Hypothalamus (tissue), 51 donors: ENCODE measurements at regions not wholly inside any gene's neighbourhood (a gene's known extent, or its start where the extent isn't known, plus 50 kb on each side); places are given as distances from the start of the nearest gene placed in this dataset.
"Not testable (repeated sequence)": the region's sequence is repeated elsewhere in the genome, so short reads cannot be mapped to it uniquely, and the experiment has no call there.

Experiments used
- DNase-seq, 51 donors: peaks; one replicate each; lab custom pipeline; 2025; lab: John Stamatoyannopoulos, UW

GRCh38 chr4:86521373-86521969 lies 72.6 kb upstream of the PTPN13 start:
- no peak for DNase-seq

- DNase-seq, result no peak
Measured at GRCh38 chr4:86522349-86522748, 71.8 kb upstream of the PTPN13 start.

- DNase-seq, result no peak
Measured at GRCh38 chr4:86523333-86523732, 70.8 kb upstream of the PTPN13 start.

- not testable (repeated sequence) for DNase-seq
Measured at GRCh38 chr4:86527713-86528112, 66.4 kb upstream of the PTPN13 start.

GRCh38 chr4:86529436-86529835 lies 64.7 kb upstream of the PTPN13 start:
- no peak for DNase-seq

- no peak for DNase-seq
Measured at GRCh38 chr4:86530183-86530582, 63.9 kb upstream of the PTPN13 start.

GRCh38 chr4:86531440-86531839 lies 62.7 kb upstream of the PTPN13 start:
- no peak for DNase-seq

- DNase-seq, result no peak
Measured at GRCh38 chr4:86532851-86533250, 61.3 kb upstream of the PTPN13 start.

GRCh38 chr4:86536151-86536550 lies 58.0 kb upstream of the PTPN13 start:
- no peak for DNase-seq

GRCh38 chr4:86542319-86543027 lies 51.6 kb upstream of the PTPN13 start:
- DNase-seq, result no peak

- no peak for DNase-seq
Measured at GRCh38 chr4:86543080-86543479, 51.0 kb upstream of the PTPN13 start.

GRCh38 chr4:86543560-86544309 lies 50.4 kb upstream of the PTPN13 start:
- peak in 1 of 51 donors; percentile 5 for DNase-seq

GRCh38 chr4:86544310-86544966 lies 49.7 kb upstream of the PTPN13 start:
- DNase-seq, result no peak
